Hindlimb muscle (tissue), 1 donor: ENCODE measurements at regions not wholly inside any gene's neighbourhood (a gene's known extent, or its start where the extent isn't known, plus 50 kb on each side); places are given as distances from the start of the nearest gene placed in this dataset.
"Not testable (repeated sequence)": the region's sequence is repeated elsewhere in the genome, so short reads cannot be mapped to it uniquely, and the experiment has no call there.

Experiments
- DNase-seq: peaks from one replicate; pipeline ENCODE4 v3.0.0-alpha.2; 2013

DNA sequence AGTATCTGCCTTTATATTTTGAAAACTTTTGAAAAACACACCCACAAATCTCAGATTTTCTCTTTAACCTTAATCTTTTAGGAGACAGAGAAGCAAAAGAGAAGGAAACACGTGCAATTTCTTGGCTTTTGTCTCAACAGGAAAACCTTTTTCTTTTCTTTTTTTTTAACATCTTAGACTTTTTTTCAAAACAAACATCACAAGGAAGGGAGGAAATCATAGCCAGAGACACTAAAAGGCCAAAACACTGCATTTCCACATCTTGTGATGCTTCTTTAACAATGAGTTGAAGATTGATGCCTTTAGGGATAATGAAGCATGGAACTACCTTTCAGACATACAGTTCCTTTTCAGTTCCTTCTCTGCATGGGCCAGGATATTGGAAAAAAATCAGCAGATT is 136.6 kb upstream of the NRBF2 start:
- no peak for DNase-seq

- DNase-seq = no peak
Measured at GRCh38 chr10:62993121-62993520, 140.0 kb upstream of the NRBF2 start.

DNA sequence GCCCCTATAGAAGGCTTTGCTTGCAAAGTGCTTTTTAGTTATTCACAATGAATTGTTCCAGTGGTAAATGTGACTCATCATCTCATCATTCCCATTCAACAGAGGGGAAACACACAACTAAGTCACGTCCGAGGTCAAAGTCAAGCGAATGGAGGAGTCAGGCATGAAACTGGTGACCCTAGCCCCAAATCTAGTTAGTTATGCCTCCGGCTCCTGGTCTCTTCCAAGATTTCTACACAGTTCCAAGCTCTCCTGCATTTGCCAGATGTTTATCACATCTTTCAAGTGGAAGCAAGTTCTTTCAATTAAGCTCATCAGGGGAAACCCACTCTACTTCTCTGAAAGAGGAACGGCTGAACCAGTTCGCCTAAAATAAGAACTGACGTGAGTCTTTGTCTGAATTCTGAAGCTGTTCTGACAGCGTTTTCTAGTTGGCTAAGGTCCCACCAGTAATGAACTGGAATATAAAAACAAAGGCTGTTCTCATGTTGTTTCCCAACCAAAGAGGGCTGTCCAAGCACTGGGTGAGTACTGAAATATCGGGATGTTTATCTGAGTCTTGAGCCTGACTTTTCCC is 140.9 kb upstream of the NRBF2 start:
- peak; percentile 5 for DNase-seq

GRCh38 chr10:62990126-62990525 is 143.0 kb upstream of the NRBF2 start:
- DNase-seq = no peak

DNA sequence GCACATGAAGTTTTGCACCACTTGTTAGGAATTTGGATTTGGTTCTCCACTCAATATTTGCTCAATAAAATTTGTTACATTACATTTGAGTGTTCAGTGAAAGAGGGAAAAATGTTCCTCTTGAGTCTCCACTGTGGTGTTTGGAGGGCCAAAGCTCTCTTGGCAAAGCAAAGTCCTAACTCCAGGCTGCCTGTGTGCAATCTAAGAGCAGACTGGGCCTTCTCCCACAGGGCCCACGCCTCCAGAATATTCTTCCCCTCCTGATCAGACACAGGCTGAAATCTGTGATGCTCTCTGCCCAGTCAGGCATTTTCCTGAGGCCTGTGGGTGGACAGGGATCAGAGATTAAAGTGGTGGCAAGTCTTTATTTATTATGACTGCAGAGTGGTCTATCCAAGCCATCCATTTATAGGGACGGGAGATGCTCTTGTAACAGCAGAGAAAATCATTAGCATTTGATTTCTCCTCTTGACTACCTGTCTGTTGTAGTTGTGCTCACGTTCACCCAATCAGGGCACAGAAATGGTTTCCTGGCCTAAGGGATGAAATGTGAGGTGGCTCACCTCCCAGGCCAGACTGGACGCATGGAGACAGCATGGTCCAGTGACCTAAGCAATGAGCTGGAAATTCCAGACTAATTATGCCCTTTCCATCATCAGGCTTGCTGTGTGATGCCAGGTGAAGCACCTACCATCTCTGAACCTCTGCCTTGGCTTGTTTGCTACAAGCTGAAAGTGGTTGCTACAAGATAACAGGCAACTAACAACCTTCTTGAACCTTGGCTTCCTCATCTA is 147.1 kb upstream of the NRBF2 start:
- no peak for DNase-seq

GRCh38 chr10:62981096-62981495 is 152.0 kb upstream of the NRBF2 start:
- DNase-seq = no peak

DNA sequence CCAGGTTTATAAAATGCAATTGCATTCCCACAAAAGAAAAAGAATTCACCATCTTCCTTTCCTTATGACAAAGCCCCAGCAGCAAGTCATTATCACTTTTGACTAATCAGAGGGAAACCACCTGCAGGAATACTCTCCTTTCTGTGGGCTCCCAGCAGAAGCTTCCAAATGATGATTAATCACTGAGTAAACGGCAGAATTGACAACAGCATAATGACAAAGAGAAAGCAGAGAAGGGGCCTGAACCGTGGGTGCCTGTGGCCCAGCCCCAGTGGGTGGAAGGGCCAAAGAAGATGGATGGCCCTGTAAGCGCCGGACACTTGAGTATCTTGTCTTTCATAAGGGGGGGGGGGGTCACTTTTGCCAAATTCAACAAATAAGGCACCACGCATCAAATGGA is 152.4 kb upstream of the NRBF2 start:
- DNase-seq = no peak

DNA sequence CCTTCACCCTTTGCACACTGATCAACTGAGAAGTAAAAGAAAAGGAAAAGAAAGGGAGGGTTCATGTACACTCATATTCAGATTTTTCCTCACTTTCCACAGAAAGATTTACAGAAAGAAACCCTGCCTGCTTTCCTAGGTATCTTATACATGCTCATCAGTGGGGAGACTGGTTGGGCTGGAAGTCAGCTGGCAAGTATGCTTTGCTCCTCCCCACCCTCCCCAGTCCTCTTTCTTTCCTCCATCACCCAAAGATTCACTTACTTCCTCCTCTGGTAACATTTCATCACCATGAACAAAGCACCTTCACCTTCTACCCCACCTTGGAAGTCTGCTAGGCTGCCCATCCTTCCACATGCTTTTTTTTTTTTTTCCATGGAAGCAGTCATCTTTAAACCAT is 153.2 kb upstream of the NRBF2 start:
- no peak for DNase-seq

DNA sequence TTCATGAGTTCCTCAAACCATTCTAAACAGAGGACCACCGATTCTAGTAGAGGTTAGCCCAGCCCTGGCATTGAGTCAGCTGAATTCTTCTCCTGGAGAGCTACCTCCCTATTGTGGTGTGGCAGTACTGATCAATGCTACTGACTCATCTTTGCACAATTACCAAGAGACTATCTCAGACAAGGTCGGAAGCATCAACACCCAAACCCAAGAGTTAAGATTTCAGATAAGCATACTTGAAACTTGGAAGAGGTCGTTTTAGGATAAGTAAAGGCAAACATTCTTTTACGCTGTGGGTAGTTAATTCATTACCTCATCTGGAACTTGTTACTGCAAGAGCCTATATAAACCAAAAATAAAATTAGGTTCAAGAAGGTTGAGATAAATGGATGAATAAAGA is 154.6 kb upstream of the NRBF2 start:
- no peak for DNase-seq

DNA sequence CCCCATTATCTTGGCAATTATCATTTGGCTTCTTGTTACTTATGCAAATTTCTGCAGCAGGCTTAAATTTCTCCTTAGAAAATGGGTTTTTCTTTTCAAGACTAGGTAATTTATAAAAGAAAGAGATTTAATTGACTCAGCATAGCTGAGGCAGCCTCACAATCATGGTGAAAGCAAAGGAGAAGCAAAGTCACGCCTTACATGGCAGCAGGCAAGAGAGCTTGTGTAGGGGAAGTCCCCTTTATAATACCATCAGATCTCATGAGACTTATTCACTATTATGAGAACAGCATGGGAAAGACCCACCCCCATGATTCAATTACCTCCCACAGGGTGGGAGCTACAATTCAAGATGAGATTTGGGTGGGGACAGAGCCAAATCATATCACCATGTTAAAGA is 158.3 kb upstream of the NRBF2 start:
- not testable (repeated sequence) for DNase-seq

GRCh38 chr10:62972103-62972502 is 155.9 kb upstream of the EGR2 start:
- DNase-seq = no peak

GRCh38 chr10:62964026-62964425 is 147.9 kb upstream of the EGR2 start:
- no peak for DNase-seq

DNA sequence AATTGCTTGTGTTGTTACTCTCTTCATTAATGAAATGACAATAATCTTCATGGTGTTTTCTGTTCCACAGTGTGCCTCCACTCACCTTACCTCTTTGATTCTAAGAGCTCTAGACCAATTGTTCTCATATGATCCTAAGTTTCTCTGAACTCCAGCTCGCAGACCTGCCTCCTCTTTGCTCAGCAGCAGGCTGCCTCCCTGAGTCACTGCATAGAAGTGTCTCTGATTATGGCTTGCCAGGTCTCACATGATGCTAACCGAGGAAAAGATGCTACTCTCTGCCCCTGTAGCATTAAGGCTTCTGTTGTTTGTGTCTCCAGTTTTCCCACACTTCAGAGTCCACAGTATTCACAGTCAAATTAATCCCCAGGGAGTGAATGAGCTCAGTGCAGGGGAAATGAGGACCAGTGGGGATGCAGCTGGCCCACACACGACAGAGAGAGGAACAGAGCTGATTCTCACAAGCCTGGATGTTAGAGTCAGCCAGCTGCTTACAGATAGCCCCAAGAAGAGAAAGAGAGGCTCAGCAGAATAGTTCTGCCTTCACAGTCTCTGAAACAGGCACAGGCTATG is 145.9 kb upstream of the EGR2 start:
- DNase-seq = no peak

GRCh38 chr10:62960416-62960815 is 144.2 kb upstream of the EGR2 start:
- no peak for DNase-seq

DNA sequence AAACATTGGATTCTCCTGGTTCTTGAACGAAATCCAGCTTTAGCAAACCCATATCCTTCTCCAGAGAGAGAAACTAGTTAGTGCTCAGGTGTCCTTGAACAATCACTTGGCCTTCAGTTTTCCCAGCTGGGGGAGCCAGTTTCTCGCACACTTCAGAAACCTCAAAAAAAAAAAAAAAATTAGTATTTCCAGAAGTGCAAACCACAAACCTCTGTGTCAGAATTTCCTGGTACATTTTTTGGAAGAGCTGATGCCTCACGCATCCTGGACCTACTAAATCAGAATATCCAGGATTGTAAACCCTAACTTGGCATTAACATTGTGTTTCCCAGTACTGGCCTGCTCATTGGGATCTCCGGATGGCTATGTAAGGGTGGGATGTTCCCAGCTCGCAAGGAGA is 143.4 kb upstream of the EGR2 start:
- no peak for DNase-seq

DNA sequence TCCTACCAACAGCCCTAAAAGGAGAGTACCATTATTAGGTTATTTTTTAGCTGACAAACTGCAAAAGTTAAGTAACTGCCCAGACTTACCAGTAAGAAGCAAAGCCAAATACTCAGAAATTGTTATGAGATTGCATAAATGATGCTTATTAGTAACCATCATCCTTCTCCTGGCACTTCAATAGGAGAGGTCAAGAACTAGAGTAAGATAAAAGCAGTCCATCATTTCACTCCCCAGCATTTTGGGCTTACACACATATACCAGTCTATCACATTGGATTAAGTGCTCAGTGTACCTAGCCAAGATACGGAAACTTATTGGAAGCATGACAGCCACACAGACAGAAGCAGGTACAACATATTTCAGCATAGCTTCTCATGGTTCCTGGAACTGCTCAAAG is 142.8 kb upstream of the EGR2 start:
- DNase-seq = no peak

DNA sequence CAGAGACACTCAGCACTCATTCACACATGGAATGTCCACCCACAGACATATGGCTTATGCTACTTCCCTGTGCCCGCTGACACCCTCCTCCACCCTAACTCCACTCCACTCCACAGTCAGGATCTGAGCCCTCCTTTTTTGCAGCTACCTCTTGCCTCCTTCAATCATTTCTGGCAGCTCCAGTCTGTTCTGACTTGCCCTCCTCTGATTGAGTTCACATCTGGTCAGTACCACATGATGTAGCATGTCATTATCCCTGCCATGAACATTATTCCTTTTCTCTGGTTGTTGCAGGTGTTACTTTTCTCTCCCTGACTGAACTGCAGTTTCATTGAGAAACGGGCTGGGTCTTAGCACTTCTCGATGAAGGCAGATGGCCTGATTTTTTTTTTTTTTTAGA is 130.1 kb upstream of the EGR2 start:
- DNase-seq = no peak

DNA sequence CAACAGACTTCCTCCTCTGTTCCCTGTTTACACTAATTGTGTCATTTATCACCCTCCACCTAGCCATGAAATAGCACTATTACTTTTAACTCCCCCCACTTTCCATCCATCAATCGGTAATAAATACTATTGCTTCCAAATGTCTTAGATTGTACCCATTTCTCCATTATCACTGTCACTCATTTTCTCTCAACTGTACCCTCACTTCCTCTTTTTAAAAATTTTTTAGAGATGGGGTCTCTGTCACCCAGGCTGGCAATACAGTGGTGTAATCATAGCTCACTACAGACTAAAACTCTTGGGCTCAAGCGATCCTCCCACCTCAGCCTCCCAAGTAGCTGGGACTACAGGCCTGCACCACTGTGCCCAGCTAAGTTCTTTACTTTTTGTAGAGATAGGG is 123.5 kb upstream of the EGR2 start:
- DNase-seq = no peak

DNA sequence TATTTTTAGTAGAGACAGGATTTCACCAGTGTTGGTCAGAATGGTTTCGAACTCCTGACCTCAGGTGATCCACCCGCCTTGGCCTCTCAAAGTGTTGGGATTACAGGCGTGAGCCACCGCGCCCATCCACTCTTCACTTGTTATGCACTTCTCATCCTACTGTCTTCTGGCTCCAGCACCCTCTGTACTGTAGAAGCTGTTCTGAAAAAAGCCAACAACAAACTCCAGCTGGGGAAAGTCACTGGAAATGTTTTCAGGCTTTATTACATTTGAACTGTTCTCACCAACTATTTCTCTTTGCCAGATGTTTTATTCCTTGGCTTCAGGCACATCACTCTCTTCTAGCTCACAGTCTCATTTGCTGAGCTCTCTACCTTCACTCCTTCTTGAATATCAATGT is 122.5 kb upstream of the EGR2 start:
- DNase-seq = no peak

DNA sequence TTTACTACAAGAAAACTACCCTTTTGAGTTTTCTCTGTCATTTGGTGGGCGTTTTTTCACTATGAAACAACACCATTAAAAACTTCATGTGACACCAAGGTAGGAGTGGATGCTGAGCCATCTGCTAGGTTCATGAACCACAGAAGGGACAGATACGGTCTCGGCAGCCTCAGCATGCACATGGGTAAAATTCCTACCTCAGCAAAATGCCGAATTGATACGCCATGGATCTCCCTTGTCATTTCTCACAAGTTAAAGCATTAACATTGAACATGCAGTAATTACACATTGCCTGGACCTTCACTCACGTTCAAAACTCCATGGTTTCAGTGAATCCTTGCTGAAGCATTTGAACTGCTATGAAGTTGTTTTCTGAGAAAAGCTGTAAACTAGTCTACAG is 121.5 kb upstream of the EGR2 start:
- no peak for DNase-seq

GRCh38 chr10:62935022-62935421 is 118.9 kb upstream of the EGR2 start:
- no peak for DNase-seq

DNA sequence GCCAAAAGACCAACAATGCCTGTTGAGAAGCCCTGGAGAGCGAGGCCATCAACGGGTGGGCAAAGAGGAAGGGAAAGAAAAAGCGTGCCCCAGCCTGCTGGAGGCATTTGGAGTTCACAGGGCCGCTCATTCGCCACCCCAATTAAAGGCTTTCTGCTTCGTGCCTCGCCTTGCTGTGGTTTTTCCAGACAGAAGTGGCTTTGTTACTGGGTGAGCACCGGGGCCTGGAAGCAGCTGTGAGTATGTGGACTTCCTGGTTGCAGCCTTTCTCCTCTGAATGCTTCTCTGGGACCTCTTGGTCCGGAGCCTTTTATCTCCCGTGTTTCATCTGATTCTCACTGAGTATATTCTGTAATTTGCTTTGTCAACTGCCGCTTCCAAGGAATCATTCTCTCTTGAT is 118.1 kb upstream of the EGR2 start:
- no peak for DNase-seq

- DNase-seq = not testable (repeated sequence)
Measured at GRCh38 chr10:62928763-62929162, 112.6 kb upstream of the EGR2 start.

GRCh38 chr10:62926407-62926806 is 110.2 kb upstream of the EGR2 start:
- no peak for DNase-seq
